ENCODE measurements at regions not wholly inside any gene's neighbourhood (a gene's known extent, or its start where the extent isn't known, plus 50 kb on each side); places are given as distances from the start of the nearest gene placed in this dataset.

DNA sequence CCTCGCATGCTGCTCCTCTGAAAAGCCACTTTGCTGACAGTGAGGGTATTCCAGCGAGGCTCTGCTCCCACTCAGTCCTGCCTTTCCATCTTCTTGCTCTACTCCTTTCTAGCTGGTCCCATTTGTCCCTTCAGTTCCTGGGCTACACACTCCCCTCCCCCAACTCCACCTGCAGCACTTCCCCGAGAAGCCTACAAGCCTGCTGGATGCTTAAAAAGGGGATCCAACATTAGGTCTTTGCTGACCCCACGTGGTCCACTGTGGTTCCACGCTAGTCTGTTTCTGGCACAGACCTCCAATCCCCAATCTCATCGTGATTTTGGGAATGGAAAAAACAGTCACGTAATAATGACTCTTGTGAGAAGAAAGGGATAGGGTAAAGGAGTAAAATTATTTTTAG lies 121.6 kb upstream of the SNX19 start:
- TF ChIP-seq, protein P1, sequence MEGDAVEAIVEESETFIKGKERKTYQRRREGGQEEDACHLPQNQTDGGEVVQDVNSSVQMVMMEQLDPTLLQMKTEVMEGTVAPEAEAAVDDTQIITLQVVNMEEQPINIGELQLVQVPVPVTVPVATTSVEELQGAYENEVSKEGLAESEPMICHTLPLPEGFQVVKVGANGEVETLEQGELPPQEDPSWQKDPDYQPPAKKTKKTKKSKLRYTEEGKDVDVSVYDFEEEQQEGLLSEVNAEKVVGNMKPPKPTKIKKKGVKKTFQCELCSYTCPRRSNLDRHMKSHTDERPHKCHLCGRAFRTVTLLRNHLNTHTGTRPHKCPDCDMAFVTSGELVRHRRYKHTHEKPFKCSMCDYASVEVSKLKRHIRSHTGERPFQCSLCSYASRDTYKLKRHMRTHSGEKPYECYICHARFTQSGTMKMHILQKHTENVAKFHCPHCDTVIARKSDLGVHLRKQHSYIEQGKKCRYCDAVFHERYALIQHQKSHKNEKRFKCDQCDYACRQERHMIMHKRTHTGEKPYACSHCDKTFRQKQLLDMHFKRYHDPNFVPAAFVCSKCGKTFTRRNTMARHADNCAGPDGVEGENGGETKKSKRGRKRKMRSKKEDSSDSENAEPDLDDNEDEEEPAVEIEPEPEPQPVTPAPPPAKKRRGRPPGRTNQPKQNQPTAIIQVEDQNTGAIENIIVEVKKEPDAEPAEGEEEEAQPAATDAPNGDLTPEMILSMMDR (IDR thresholded peaks at IDR 0.05): no peak
- TF ChIP-seq FOXP1 (CRISPR knock-in tag; IDR thresholded peaks at IDR 0.05; ENCODE audit: borderline replicate concordance) (no peak), ZNF121 (CRISPR knock-in tag; IDR thresholded peaks at IDR 0.05) (no peak), ESRRA (CRISPR knock-in tag; IDR thresholded peaks at IDR 0.05; ENCODE audit: borderline replicate concordance) (no peak)
- TF ChIP-seq, protein P2, sequence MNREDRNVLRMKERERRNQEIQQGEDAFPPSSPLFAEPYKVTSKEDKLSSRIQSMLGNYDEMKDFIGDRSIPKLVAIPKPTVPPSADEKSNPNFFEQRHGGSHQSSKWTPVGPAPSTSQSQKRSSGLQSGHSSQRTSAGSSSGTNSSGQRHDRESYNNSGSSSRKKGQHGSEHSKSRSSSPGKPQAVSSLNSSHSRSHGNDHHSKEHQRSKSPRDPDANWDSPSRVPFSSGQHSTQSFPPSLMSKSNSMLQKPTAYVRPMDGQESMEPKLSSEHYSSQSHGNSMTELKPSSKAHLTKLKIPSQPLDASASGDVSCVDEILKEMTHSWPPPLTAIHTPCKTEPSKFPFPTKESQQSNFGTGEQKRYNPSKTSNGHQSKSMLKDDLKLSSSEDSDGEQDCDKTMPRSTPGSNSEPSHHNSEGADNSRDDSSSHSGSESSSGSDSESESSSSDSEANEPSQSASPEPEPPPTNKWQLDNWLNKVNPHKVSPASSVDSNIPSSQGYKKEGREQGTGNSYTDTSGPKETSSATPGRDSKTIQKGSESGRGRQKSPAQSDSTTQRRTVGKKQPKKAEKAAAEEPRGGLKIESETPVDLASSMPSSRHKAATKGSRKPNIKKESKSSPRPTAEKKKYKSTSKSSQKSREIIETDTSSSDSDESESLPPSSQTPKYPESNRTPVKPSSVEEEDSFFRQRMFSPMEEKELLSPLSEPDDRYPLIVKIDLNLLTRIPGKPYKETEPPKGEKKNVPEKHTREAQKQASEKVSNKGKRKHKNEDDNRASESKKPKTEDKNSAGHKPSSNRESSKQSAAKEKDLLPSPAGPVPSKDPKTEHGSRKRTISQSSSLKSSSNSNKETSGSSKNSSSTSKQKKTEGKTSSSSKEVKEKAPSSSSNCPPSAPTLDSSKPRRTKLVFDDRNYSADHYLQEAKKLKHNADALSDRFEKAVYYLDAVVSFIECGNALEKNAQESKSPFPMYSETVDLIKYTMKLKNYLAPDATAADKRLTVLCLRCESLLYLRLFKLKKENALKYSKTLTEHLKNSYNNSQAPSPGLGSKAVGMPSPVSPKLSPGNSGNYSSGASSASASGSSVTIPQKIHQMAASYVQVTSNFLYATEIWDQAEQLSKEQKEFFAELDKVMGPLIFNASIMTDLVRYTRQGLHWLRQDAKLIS (CRISPR knock-in tag; IDR thresholded peaks at IDR 0.05; ENCODE audit: borderline replicate concordance): no peak
